GM19023 (cell line): ENCODE measurements at regions not wholly inside any gene's neighbourhood (a gene's known extent, or its start where the extent isn't known, plus 50 kb on each side); places are given as distances from the start of the nearest gene placed in this dataset.
"Not testable (repeated sequence)": the region's sequence is repeated elsewhere in the genome, so short reads cannot be mapped to it uniquely, and the experiment has no call there.

Experiments used
- ATAC-seq: cut with Tn5 transposase; IDR thresholded peaks from one replicate; pipeline ENCODE4 v1.9.1; 2021; ENCODE audit warnings: mild to moderate bottlenecking, moderate library complexity; ENCODE audit not compliant: unreplicated experiment

GRCh38 chr14:106741086-106741827 is 1214.9 kb downstream of the TMEM121 start:
- peak; percentile 82 for ATAC-seq

DNA sequence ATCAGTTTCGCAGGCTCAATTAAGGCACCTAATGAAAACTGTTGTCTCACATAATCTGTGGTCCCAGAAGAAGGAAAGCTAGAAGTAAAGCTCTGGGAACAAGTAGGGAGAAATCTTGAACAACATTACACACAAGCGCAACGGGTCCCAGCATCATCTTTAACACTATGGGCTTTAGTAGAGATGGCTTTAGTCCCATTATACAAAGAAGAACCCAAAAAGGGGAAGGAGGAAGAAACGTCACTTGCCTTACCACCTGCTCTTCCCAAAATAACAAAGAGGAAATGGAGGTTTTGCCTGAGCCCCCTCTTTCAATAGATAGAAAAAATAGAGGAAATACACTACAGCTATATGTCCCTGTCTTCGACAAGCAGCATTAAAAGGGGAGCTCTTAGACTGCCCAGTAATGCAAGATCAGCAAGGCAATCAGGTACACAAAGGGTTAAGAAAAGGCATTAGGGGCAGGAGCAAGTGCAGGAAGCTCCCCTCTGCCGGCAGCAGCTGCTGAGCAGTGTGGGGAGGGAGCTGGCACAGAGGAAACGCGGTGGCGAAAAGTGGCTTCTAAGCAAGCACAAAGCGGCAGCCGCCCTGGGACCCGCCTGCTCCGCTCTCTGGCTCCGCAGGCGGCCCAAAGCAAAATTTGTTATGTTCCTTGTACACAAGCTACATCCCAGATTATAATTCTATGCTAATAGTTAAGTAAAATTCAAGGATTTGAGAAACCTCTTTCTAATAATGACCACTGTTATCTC is 1218.8 kb downstream of the TMEM121 start:
- peak; percentile 52 for ATAC-seq

DNA sequence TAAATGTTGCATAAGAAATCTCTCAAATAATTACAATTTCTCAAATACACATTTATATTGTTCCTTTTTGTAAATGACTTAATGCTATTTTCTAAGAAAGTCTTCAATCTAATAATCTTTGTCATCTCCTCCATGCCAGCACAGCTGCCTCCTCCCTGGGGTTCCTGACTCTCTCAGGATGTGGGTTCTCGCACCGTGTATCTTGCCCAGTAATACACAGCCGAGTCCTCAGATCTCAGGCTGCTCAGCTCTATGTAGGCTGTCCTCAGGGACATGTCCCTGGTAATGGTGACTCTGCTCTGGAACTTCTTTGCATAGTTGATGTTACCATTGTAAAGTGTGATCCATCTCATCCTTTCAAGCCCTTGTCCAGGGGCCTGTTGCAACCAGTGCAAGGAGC is 1223.7 kb downstream of the TMEM121 start:
- not testable (repeated sequence) for ATAC-seq

DNA sequence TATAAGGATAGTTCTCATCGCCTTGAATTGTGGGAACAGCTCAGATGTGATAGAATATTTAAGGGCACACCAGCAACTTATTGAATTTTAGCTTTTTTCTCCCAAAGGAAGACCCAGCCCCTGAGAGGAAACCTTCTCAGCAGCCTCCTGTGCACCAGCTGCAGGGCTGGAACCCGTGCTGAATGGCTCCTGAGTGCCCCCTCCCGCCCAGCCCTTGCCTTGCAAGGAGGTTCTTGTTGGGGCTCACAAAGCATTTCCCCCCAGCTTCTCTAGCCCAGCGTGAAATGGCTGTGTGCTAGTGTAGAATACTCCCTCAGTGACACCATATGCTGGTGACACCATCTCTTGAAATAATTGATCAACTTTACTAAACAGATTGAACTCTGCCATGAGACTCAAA is 1227.4 kb downstream of the TMEM121 start:
- not testable (repeated sequence) for ATAC-seq

GRCh38 chr14:106757444-106757843 is 1231.1 kb downstream of the TMEM121 start:
- not testable (repeated sequence) for ATAC-seq

GRCh38 chr14:106761886-106762816 is 1235.8 kb downstream of the TMEM121 start:
- not testable (repeated sequence) for ATAC-seq

DNA sequence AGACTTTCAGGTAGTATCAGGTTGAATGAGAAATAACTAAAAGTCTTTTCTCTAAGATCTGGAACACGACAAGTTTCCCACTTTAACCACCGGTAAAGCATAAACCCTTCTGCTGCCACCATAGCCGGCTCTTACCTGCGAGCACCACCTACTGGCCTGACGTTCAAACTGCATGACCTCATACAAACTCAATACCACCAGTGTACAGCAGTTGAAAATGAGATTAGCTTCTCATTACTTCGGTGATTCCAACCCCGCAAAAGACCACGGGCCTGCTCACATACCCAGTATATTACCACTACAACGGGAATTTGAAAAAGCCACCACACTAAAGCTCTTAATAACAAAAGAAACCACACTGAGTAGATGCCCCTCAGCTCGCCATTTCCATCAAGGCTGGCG is 1238.6 kb downstream of the TMEM121 start:
- ATAC-seq = peak; percentile 58

DNA sequence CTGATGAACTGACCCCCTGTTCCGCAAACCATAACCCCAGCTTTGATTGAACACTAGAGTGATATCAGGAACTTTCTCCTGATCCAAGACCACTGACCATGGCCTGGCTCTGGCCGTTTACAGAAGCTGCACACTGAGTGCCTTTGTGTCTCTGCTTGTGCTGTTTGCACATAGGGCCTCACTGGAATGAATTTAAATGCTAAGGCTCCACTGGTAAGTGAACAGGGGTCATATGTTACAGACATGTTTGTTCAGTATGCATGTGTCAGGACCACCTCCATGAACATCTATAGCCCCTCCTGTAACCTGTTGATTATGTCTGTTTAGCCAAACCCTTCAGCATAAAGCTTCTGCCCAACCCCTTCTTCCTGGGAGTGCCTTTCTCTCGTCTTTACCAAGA is 1239.8 kb downstream of the TMEM121 start:
- no peak for ATAC-seq

GRCh38 chr14:106766551-106767277 is 1240.3 kb downstream of the TMEM121 start:
- ATAC-seq = not testable (repeated sequence)

GRCh38 chr14:106768230-106768629 is 1241.8 kb downstream of the TMEM121 start:
- ATAC-seq = not testable (repeated sequence)

GRCh38 chr14:106768972-106769700 is 1242.8 kb downstream of the TMEM121 start:
- ATAC-seq = not testable (repeated sequence)

GRCh38 chr14:106770158-106770672 is 1243.8 kb downstream of the TMEM121 start:
- ATAC-seq = not testable (repeated sequence)

- not testable (repeated sequence) for ATAC-seq
Measured at GRCh38 chr14:106774889-106775480, 1248.6 kb downstream of the TMEM121 start.

DNA sequence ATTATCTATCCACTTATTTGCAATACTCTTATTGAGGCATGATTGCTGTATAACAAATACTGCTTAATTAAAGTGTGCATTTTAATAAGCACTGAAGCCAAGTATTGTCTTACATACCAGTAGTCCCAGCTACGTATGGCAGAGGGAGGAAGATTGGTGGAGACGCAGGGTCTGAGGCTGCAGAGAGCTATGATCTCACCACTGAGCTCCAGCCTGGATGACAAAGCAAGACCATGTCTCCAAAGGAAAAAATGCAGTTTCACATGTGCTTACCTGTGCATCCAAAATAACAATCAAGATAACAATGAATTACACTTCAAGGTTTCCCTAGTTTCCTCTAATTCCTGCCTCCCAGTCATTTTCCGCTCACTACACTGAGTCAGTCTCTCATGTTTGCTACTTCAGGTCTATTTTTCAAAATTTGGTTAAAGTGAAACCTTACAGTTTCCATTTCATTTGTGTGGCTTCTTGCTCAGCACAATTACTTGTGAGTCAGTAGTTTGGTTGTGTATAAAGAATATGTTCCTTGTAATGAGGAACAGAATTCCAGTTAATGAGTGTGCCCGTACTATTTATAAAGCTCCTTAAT is 1250.1 kb downstream of the TMEM121 start:
- ATAC-seq = no peak

- ATAC-seq = no peak
Measured at GRCh38 chr14:106778986-106779385, 1252.6 kb downstream of the TMEM121 start.

- no peak for ATAC-seq
Measured at GRCh38 chr14:106786697-106787096, 1260.3 kb downstream of the TMEM121 start.

DNA sequence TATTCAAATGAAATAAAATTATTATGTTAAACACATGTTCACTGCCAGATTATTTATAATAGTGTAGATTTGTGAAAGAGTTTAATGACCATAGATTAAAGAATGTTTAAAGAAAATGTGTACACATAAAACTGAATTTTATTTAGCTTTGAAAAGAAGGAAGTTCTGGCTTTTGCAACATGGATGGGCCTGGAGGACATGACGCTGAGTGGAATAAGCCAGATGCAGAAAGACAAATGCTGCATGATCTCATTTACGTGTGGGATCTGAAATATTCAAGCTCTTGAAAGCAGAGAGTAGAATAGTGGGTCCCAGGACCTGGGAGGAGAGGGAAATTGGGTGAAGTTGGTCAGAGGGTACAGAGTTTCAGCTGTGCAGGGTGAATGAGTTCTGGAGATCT is 1261.2 kb downstream of the TMEM121 start:
- ATAC-seq = no peak

DNA sequence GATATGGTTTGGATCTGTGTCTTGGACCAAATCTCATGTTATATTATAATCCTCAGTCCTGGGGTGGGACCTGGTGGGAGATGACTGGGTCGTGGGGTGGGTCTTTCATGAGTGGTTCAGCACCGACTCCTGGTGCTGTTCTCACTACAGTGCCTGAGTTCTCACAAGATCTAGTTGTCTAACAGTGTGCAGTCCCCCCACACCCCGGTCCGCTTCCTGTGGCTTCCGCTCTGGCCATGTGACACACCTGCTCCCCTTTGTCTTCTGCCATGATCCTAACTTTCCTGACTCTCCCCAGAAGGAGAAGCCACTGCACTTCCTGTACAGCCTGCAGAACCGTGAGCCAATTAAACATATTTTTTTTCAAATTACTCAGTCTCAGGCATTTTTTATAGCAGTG is 1262.2 kb downstream of the TMEM121 start:
- no peak for ATAC-seq

DNA sequence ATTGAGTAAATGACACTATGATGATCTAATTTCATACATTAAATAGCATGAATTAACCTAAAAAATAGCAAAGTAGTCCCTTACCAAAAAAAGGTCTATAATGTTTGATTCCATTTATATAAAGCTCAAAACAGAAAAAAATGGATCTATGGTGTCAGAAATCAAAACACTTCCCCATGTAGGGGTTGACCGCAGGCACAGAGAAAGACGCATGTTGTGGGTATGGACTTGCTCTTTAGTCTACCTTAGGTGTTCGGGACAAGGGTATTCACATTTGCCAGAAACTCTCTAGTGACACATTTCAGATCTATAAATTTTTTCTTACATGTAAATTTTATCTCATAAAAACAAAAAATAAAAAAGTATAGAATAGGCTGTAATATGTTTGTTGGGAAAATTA is 1262.9 kb downstream of the TMEM121 start:
- no peak for ATAC-seq
